ENCODE measurements at regions not wholly inside any gene's neighbourhood (a gene's known extent, or its start where the extent isn't known, plus 50 kb on each side); places are given as distances from the start of the nearest gene placed in this dataset.
"Not testable (repeated sequence)": the region's sequence is repeated elsewhere in the genome, so short reads cannot be mapped to it uniquely, and the experiment has no call there.

- DNase-seq, result no peak
Observed at GRCh38 chr1:194860248-194861201, 1674.1 kb upstream of the B3GALT2 start.

GRCh38 chr1:194859481-194860154 is 1673.2 kb upstream of the B3GALT2 start:
- not testable (repeated sequence) for DNase-seq

- DNase-seq, result not testable (repeated sequence)
Observed at GRCh38 chr1:194858811-194859480, 1672.5 kb upstream of the B3GALT2 start.

GRCh38 chr1:194857413-194857812 is 1671.0 kb upstream of the B3GALT2 start:
- no peak for DNase-seq

GRCh38 chr1:194848846-194849245 is 1662.4 kb upstream of the B3GALT2 start:
- no peak for DNase-seq

- DNase-seq, result no peak
Observed at GRCh38 chr1:194846488-194846887, 1660.1 kb upstream of the B3GALT2 start.

- DNase-seq, result no peak
Observed at GRCh38 chr1:194843077-194843476, 1656.7 kb upstream of the B3GALT2 start.

- no peak for DNase-seq
Observed at GRCh38 chr1:194833111-194833510, 1646.7 kb upstream of the B3GALT2 start.

- not testable (repeated sequence) for DNase-seq
Observed at GRCh38 chr1:194831595-194831994, 1645.2 kb upstream of the B3GALT2 start.

GRCh38 chr1:194830387-194830786 is 1644.0 kb upstream of the B3GALT2 start:
- no peak for DNase-seq

GRCh38 chr1:194829492-194829891 is 1643.1 kb upstream of the B3GALT2 start:
- DNase-seq, result no peak

GRCh38 chr1:194825382-194825781 is 1639.0 kb upstream of the B3GALT2 start:
- no peak for DNase-seq

- DNase-seq, result no peak
Observed at GRCh38 chr1:194821091-194821490, 1634.7 kb upstream of the B3GALT2 start.

GRCh38 chr1:194818674-194819073 is 1632.3 kb upstream of the B3GALT2 start:
- no peak for DNase-seq

- no peak for DNase-seq
Observed at GRCh38 chr1:194816859-194817258, 1630.4 kb upstream of the B3GALT2 start.

GRCh38 chr1:194813096-194813495 is 1626.7 kb upstream of the B3GALT2 start:
- no peak for DNase-seq

GRCh38 chr1:194809665-194810064 is 1623.3 kb upstream of the B3GALT2 start:
- DNase-seq, result no peak

GRCh38 chr1:194809215-194809614 is 1622.8 kb upstream of the B3GALT2 start:
- no peak for DNase-seq

- no peak for DNase-seq
Observed at GRCh38 chr1:194807530-194808220, 1621.3 kb upstream of the B3GALT2 start.

GRCh38 chr1:194802572-194802971 is 1616.2 kb upstream of the B3GALT2 start:
- DNase-seq, result no peak

- DNase-seq, result no peak
Observed at GRCh38 chr1:194795917-194796593, 1609.6 kb upstream of the B3GALT2 start.

GRCh38 chr1:194787001-194787400 is 1600.6 kb upstream of the B3GALT2 start:
- no peak for DNase-seq
